Stomach (tissue), 8 donors: ENCODE measurements at regions not wholly inside any gene's neighbourhood (a gene's known extent, or its start where the extent isn't known, plus 50 kb on each side); places are given as distances from the start of the nearest gene placed in this dataset.

ENCODE experiments used
- DNase-seq, 2 donors: peaks; one replicate each; pipeline versions ENCODE4 v3.0.0 to v3.0.0-alpha.2; 2013 to 2019
- H3K27ac ChIP-seq, 5 donors: fragments of 200-600 bp in 4 of 5; sonication (generic) in 4 of 5; one replicate each; pipeline ENCODE4 v1.5.1; 2013 to 2019; ENCODE audit warnings: mild to moderate bottlenecking in 1 of 5, moderate library complexity in 1 of 5
- H3K27me3 ChIP-seq, 3 donors: fragments of 200-600 bp; sonication (generic); one replicate each; pipeline ENCODE4 v1.5.1; 2017 to 2019; ENCODE audit warnings: mixed run types in 1 of 3
- H3K36me3 ChIP-seq, 4 donors: fragments of 200-600 bp; sonication (generic); 1 replicate in 3 of 4; 2 replicates in 1 of 4; pipeline ENCODE4 v1.5.1; 2016 to 2019
- H3K4me1 ChIP-seq, 4 donors: fragments of 200-600 bp; sonication (generic); one replicate each; pipeline ENCODE4 v1.5.1; 2016 to 2019
- H3K4me3 ChIP-seq, 4 donors: fragments of 200-600 bp; sonication (generic) in 3 of 4; one replicate each; pipeline ENCODE4 v1.5.1; 2016 to 2019; ENCODE audit warnings: mild to moderate bottlenecking in 1 of 4
- H3K9me3 ChIP-seq, 4 donors: fragments of 200-600 bp; sonication (generic); one replicate each; pipeline ENCODE4 v1.5.1; 2016 to 2019
- EP300 ChIP-seq: sonication (generic); formaldehyde crosslinking; IDR thresholded peaks from one replicate; pipeline ENCODE4 v1.6.1; 2017; ENCODE audit warnings: antibody characterized with exemption
- POLR2A ChIP-seq, 4 donors: fragments of 450-650 bp; IDR thresholded peaks; one replicate each; pipeline ENCODE4 v1.6.1; 2016; ENCODE audit warnings: antibody characterized with exemption in 4 of 4, control low read depth in 2 of 4, mild to moderate bottlenecking in 1 of 4, moderate library complexity in 1 of 4
- POLR2AphosphoS5 ChIP-seq, 3 donors: sonication (generic); formaldehyde crosslinking; IDR thresholded peaks; one replicate each; pipeline ENCODE4 v1.6.1; 2016; ENCODE audit warnings: antibody characterized with exemption in 3 of 3
- WGBS, 5 donors: extraction: QIAGEN DNeasy Blood & Tissue Kit in 3 of 5; methylation state at CpG; one replicate each; pipeline versions ENCODE4 v1.1.5 to v1.1.7; 2013 to 2018; 5-methylcytosine and 5-hydroxymethylcytosine counted together
- intact Hi-C: fragments of 100-400 bp; cut with DNase I; formaldehyde crosslinking; loops from one replicate; pipeline ENCODE4 v1.15.1; 2023; ENCODE audit warnings: low total_unique reads
- TF ChIP-seq, protein P1 (sequence below), 7 experiments: fragments of 450-650 bp in 4 of 7; fragments of 200-600 bp in 3 of 7; sonication (generic) in 3 of 7; IDR thresholded peaks; one replicate each; pipeline ENCODE4 v1.5.1; 2016 to 2019; ENCODE audit warnings: antibody characterized with exemption in 7 of 7, control low read depth in 2 of 7, mild to moderate bottlenecking in 1 of 7
- donor health status: healthy with polysubstance abuse.
- donor health status: Bipolar disorder and iron deficiency.
- donor health status: healthy.

DNA sequence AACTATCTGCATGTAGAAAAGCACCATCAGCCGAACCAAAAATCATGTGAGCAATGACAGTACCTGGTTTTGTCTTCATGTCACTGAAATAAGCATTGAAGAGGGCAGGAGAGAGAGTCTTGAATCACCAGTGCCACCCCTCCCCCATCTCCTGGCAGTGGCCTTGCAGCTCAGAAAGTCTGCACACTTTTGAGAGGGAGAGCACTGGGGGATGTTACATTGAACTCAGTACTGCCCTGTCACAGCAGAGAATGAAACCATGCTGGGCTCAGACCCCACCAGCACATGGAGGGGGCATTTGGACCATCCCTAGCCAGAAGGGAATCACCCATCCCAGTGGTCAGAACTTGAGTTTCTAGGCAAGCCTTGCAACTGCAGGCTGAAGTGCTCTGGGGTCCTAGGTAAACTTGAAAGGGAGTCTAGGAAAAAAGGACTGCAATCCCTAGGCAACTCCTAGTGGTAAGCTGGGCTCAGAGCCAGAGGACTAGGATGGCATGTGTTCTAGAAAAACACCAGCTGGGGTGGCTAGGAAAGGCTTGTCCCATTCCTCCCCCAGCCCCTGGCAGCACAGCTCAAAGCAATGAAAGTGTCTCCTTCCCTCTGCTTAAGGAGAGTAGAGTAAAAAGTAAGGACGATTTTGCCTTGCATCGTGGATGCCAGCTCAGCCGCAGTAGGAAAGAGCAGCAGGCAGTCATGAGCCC, 259.9 kb upstream of the MYT1L start:
- peak in 1 of 2 donors; percentile 8 for DNase-seq
- Histone ChIP-seq H3K27me3 (no peaks in the 10 kb centered on the region), H3K4me1 (no peaks in the 10 kb centered on the region), H3K4me3 (no peak overlapping the region), H3K27ac (no peak overlapping the region), H3K9me3 (peaks cover 0 to 11% (median 2%) of the 10 kb centered on the region in 4 donors), H3K36me3 (no peaks in the 10 kb centered on the region)
- TF ChIP-seq POLR2A (IDR thresholded peaks at IDR 0.05) (no peak), EP300 (no peak), POLR2AphosphoS5 (IDR thresholded peaks at IDR 0.05) (no peak)
- TF ChIP-seq, protein P1, sequence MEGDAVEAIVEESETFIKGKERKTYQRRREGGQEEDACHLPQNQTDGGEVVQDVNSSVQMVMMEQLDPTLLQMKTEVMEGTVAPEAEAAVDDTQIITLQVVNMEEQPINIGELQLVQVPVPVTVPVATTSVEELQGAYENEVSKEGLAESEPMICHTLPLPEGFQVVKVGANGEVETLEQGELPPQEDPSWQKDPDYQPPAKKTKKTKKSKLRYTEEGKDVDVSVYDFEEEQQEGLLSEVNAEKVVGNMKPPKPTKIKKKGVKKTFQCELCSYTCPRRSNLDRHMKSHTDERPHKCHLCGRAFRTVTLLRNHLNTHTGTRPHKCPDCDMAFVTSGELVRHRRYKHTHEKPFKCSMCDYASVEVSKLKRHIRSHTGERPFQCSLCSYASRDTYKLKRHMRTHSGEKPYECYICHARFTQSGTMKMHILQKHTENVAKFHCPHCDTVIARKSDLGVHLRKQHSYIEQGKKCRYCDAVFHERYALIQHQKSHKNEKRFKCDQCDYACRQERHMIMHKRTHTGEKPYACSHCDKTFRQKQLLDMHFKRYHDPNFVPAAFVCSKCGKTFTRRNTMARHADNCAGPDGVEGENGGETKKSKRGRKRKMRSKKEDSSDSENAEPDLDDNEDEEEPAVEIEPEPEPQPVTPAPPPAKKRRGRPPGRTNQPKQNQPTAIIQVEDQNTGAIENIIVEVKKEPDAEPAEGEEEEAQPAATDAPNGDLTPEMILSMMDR (IDR thresholded peaks at IDR 0.05), result no peak
- intact Hi-C loops, result no loop called here
- WGBS, 5 donors, result 72 to 92% (median 83%) methylated on average over 4 of the region's 4 CpGs

DNA sequence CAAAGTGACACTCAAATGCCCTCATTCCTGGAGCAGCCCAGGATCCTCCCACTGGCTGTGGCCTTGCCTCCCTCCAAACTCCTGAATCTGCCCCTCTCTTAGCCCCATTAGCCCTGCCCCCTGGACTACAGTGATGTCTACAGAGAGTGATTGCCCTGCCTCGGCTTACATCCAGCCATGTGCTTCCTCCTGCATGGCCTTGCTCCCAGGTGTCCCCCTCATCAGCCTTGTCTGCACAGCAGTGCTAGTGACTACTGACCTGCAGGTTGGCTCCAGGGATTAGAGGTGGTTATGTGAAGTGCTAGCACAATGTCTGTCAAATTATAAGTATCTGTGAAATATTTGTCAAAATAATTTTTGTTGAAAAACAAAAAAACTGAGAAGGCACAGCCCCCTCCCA, 259.1 kb upstream of the MYT1L start:
- H3K4me1 ChIP-seq, result no peaks in the 10 kb centered on the region
- no peak for TF ChIP-seq POLR2A (IDR thresholded peaks at IDR 0.05)
- TF ChIP-seq POLR2AphosphoS5 (IDR thresholded peaks at IDR 0.05), result no peak
- TF ChIP-seq, protein P1 (IDR thresholded peaks at IDR 0.05), result no peak
- TF ChIP-seq EP300, result no peak
- H3K27ac ChIP-seq, result no peak overlapping the region
- no peaks in the 10 kb centered on the region for H3K27me3 ChIP-seq
- H3K36me3 ChIP-seq, result no peaks in the 10 kb centered on the region
- WGBS, 5 donors, result 79 to 92% (median 86%) methylated on average over 1 of the region's 1 CpG
- no peak for DNase-seq
- peaks cover 0 to 11% (median 2%) of the 10 kb centered on the region in 4 donors for H3K9me3 ChIP-seq
- no peak overlapping the region for H3K4me3 ChIP-seq
- intact Hi-C loops, result no loop called here

DNA sequence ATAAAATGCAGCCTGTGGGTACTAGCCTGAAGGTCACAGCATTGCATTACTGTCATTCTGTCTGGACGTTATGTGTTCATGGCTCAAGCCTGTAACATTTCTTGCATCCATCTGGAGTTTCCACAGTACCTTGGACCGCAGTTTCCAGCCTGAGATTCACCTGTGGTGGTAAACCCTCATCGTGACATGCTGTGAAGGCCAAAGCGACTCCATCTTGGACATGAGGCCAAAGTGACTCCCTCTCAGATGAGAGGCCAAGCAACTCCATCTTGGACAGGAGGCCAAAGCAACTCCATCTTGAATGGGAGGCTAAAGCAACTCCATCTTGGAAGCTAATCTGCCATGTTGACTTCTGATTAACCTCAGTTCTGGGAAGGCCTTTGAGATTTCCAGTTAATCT, 257.7 kb upstream of the MYT1L start:
- H3K27me3 ChIP-seq, result no peaks in the 10 kb centered on the region
- no peaks in the 10 kb centered on the region for H3K4me1 ChIP-seq
- no peak overlapping the region for H3K27ac ChIP-seq
- peaks cover 0 to 11% (median 2%) of the 10 kb centered on the region in 4 donors for H3K9me3 ChIP-seq
- H3K36me3 ChIP-seq, result no peaks in the 10 kb centered on the region
- intact Hi-C loops, result no loop called here
- no peak overlapping the region for H3K4me3 ChIP-seq
- 69 to 82% (median 81%) methylated on average over 4 of the region's 4 CpGs for WGBS, 5 donors
- peak in 1 of 2 donors; percentile 14 for DNase-seq
- TF ChIP-seq EP300 (no peak), POLR2A (IDR thresholded peaks at IDR 0.05) (no peak), POLR2AphosphoS5 (IDR thresholded peaks at IDR 0.05) (no peak)
- TF ChIP-seq, protein P1 (IDR thresholded peaks at IDR 0.05), result no peak

DNA sequence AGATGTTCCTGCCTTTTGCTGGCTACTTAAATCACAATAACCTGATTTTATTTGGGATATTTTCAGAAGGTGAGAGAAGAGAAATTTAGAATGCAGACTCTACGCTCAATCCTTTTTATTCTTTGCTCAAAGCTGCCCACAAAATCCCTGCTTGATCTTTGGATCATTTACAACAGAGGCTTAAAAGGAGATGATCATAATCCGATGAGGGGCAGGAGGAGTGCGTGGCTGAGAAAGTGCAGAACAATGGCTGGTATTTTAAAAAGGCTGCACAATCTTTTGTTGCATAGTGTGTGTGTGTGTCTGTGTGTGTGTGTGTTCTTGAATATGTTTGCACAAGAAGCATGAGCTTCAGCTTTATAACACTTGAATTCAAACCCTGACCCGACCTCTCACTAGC, 256.3 kb upstream of the MYT1L start:
- WGBS, 5 donors, result 50 to 67% (median 56%) methylated on average over 4 of the region's 4 CpGs
- TF ChIP-seq POLR2AphosphoS5 (IDR thresholded peaks at IDR 0.05) (no peak), POLR2A (IDR thresholded peaks at IDR 0.05) (no peak), EP300 (no peak)
- TF ChIP-seq, protein P1 (IDR thresholded peaks at IDR 0.05), result no peak
- H3K36me3 ChIP-seq, result no peaks in the 10 kb centered on the region
- no peaks in the 10 kb centered on the region for H3K4me1 ChIP-seq
- intact Hi-C loops, result no loop called here
- no peak for DNase-seq
- peaks cover 0 to 10% (median 2%) of the 10 kb centered on the region in 4 donors for H3K9me3 ChIP-seq
- no peaks in the 10 kb centered on the region for H3K27me3 ChIP-seq
- H3K4me3 ChIP-seq, result no peak overlapping the region
- no peak overlapping the region for H3K27ac ChIP-seq
